Right lobe of liver (tissue), 4 donors: ENCODE measurements at regions not wholly inside any gene's neighbourhood (a gene's known extent, or its start where the extent isn't known, plus 50 kb on each side); places are given as distances from the start of the nearest gene placed in this dataset.

Experiments used
- POLR2A ChIP-seq: fragments of 450-650 bp; IDR thresholded peaks from one replicate; pipeline ENCODE4 v1.6.1; 2017; ENCODE audit warnings: antibody characterized with exemption, mild to moderate bottlenecking
- TF ChIP-seq, protein P1 (sequence below), 4 donors: fragments of 200-600 bp in 3 of 4; fragments of 450-650 bp in 1 of 4; IDR thresholded peaks; one replicate each; pipeline versions ENCODE4 v1.5.1 to v1.8.0; 2016 to 2022; ENCODE audit warnings: antibody characterized with exemption in 4 of 4, mild to moderate bottlenecking in 2 of 4
- donor health status: DM: no; HTN: no; CAD: no.
- donor health status: DM: no; HTN: no; CAD: no.
- donor health status: DM: no; HTN: yes; CAD: no.

DNA sequence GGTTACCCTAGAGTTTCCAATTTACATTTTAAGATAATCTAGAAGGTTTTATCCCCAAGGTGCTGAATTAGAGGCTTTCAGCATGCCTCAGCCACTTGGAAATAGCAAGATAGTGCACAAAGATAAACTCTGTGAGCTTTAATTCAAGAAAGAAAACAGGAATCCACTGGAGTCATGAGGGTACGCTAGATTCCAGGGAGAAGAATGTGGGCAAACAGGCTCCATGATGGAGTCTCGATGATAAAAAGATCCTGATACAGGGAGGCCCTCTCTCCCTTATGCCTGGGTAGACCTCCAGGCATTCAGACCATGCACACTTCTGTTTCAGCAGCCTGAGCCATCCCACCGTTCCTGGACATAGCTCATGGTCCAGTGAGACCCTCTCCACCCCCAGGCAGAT, 344.6 kb upstream of the LCORL start:
- TF ChIP-seq POLR2A: no peak
- TF ChIP-seq, protein P1, sequence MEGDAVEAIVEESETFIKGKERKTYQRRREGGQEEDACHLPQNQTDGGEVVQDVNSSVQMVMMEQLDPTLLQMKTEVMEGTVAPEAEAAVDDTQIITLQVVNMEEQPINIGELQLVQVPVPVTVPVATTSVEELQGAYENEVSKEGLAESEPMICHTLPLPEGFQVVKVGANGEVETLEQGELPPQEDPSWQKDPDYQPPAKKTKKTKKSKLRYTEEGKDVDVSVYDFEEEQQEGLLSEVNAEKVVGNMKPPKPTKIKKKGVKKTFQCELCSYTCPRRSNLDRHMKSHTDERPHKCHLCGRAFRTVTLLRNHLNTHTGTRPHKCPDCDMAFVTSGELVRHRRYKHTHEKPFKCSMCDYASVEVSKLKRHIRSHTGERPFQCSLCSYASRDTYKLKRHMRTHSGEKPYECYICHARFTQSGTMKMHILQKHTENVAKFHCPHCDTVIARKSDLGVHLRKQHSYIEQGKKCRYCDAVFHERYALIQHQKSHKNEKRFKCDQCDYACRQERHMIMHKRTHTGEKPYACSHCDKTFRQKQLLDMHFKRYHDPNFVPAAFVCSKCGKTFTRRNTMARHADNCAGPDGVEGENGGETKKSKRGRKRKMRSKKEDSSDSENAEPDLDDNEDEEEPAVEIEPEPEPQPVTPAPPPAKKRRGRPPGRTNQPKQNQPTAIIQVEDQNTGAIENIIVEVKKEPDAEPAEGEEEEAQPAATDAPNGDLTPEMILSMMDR (IDR thresholded peaks at IDR 0.05): no peak
